H9 (cell line): ENCODE measurements at regions not wholly inside any gene's neighbourhood (a gene's known extent, or its start where the extent isn't known, plus 50 kb on each side); places are given as distances from the start of the nearest gene placed in this dataset.

Experiments
- DNase-seq: peaks from one replicate; pipeline ENCODE4 v3.0.0-alpha.2; 2017
- H2AFZ ChIP-seq: one replicate; pipeline ENCODE4 v1.6.1; 2013; ENCODE audit warnings: mild to moderate bottlenecking, low read length, control low read depth, moderate library complexity
- H2AK5ac ChIP-seq: 2 replicates; pipeline ENCODE4 v1.6.1; 2013; ENCODE audit warnings: low read length, control low read depth, mixed read lengths; ENCODE audit not compliant: insufficient read length
- H2BK120ac ChIP-seq: one replicate; pipeline ENCODE4 v1.6.1; 2013; ENCODE audit warnings: low read depth, mild to moderate bottlenecking, low read length, control low read depth, inconsistent platforms; ENCODE audit not compliant: poor library complexity, severe bottlenecking
- H2BK12ac ChIP-seq: 2 replicates; pipeline ENCODE4 v1.6.1; 2013; ENCODE audit warnings: low read length, control low read depth, mixed read lengths, low read depth; ENCODE audit not compliant: insufficient read length
- H2BK15ac ChIP-seq: 2 replicates; pipeline ENCODE4 v1.6.1; 2013; ENCODE audit warnings: low read depth, low read length, control low read depth
- H2BK20ac ChIP-seq: one replicate; pipeline ENCODE4 v1.6.1; 2013; ENCODE audit warnings: low read depth, mild to moderate bottlenecking, low read length, control low read depth, inconsistent platforms; ENCODE audit not compliant: poor library complexity, severe bottlenecking
- H2BK5ac ChIP-seq: 2 replicates; pipeline ENCODE4 v1.6.1; 2013; ENCODE audit warnings: low read length, control low read depth, mixed read lengths; ENCODE audit not compliant: insufficient read length
- H3K14ac ChIP-seq: 2 replicates; pipeline ENCODE4 v1.6.1; 2013; ENCODE audit warnings: low read length, control low read depth; ENCODE audit not compliant: insufficient read depth
- H3K18ac ChIP-seq: 2 replicates; pipeline ENCODE4 v1.6.1; 2013; ENCODE audit warnings: low read depth, mild to moderate bottlenecking, mixed read lengths, low read length, control low read depth; ENCODE audit not compliant: insufficient read length
- H3K23ac ChIP-seq: 2 replicates; pipeline ENCODE4 v1.6.1; 2013; ENCODE audit warnings: low read length, control low read depth, mixed read lengths, low read depth; ENCODE audit not compliant: insufficient read length
- H3K23me2 ChIP-seq: 2 replicates; pipeline ENCODE4 v1.6.1; 2013; ENCODE audit warnings: low read depth, mild to moderate bottlenecking, mixed read lengths, low read length, control low read depth; ENCODE audit not compliant: insufficient read length, poor library complexity, severe bottlenecking
- H3K27ac ChIP-seq: 2 replicates; pipeline ENCODE4 v1.5.1; 2013; ENCODE audit warnings: low read length, control low read depth, mixed read lengths, low read depth; ENCODE audit not compliant: insufficient read length
- H3K27me3 ChIP-seq: 2 replicates; pipeline ENCODE4 v1.6.1; 2013; ENCODE audit warnings: low read length, control low read depth, inconsistent platforms; ENCODE audit not compliant: insufficient read depth
- H3K4ac ChIP-seq: 2 replicates; pipeline ENCODE4 v1.6.1; 2013; ENCODE audit warnings: low read depth, mild to moderate bottlenecking, control low read depth, inconsistent platforms, low read length, moderate library complexity
- H3K4me1 ChIP-seq: 2 replicates; pipeline ENCODE4 v1.6.1; 2013; ENCODE audit warnings: low read length, control low read depth, inconsistent platforms; ENCODE audit not compliant: insufficient read depth
- H3K4me2 ChIP-seq: 2 replicates; pipeline ENCODE4 v1.6.1; 2013; ENCODE audit warnings: low read length, control low read depth, mixed read lengths; ENCODE audit not compliant: insufficient read length, insufficient read depth
- H3K56ac ChIP-seq: 2 replicates; pipeline ENCODE4 v1.6.1; 2013; ENCODE audit warnings: low read depth, mild to moderate bottlenecking, mixed read lengths, low read length, control low read depth; ENCODE audit not compliant: insufficient read length
- H3K79me1 ChIP-seq: 2 replicates; pipeline ENCODE4 v1.6.1; 2013; ENCODE audit warnings: low read depth, mild to moderate bottlenecking, moderate library complexity, low read length, control low read depth, inconsistent platforms; ENCODE audit not compliant: insufficient read depth, poor library complexity, severe bottlenecking
- H3K79me2 ChIP-seq: 2 replicates; pipeline ENCODE4 v1.6.1; 2013; ENCODE audit warnings: low read length, control low read depth, inconsistent platforms; ENCODE audit not compliant: insufficient read depth
- H3K9ac ChIP-seq: 2 replicates; pipeline ENCODE4 v1.6.1; 2013; ENCODE audit warnings: low read length, control low read depth, mixed read lengths; ENCODE audit not compliant: insufficient read length; ENCODE audit errors: extremely low read depth
- H3K9me3 ChIP-seq: one replicate; pipeline ENCODE4 v1.6.1; 2013; ENCODE audit warnings: low read depth, low read length, inconsistent platforms; ENCODE audit not compliant: control insufficient read depth
- H3T11ph ChIP-seq: one replicate; pipeline ENCODE4 v1.6.1; 2013; ENCODE audit warnings: mild to moderate bottlenecking, low read length, control low read depth, inconsistent platforms
- H4K20me1 ChIP-seq: one replicate; pipeline ENCODE4 v1.6.1; 2013; ENCODE audit not compliant: control insufficient read depth, insufficient read length, insufficient read depth
- H4K5ac ChIP-seq: 2 replicates; pipeline ENCODE4 v1.6.1; 2013; ENCODE audit warnings: low read depth, mild to moderate bottlenecking, mixed read lengths, low read length, control low read depth; ENCODE audit not compliant: insufficient read length
- H4K8ac ChIP-seq: replicated peaks from 2 replicates; pipeline ENCODE4 v1.6.1; 2013; ENCODE audit warnings: low read length, control low read depth, mixed read lengths, low read depth; ENCODE audit not compliant: insufficient read length
- H4K91ac ChIP-seq: 2 replicates; pipeline ENCODE4 v1.6.1; 2013; ENCODE audit warnings: low read depth, mild to moderate bottlenecking, moderate library complexity, mixed read lengths, low read length, control low read depth; ENCODE audit not compliant: insufficient read length
- H3K27ac Mint-ChIP-seq, 3 experiments: 2 replicates in 2 of 3; 3 replicates in 1 of 3; pipeline ENCODE4 v1.8.0; 2020 to 2021; ENCODE audit warnings: mixed read lengths in 3 of 3, mild to moderate bottlenecking in 1 of 3, moderate library complexity in 1 of 3
- H3K27me3 Mint-ChIP-seq: 2 replicates; pipeline ENCODE4 v1.8.0; 2021; ENCODE audit warnings: low read depth, mild to moderate bottlenecking, moderate library complexity, mixed read lengths
- H3K36me3 Mint-ChIP-seq, 3 experiments: 2 replicates in 2 of 3; 3 replicates in 1 of 3; pipeline ENCODE4 v1.8.0; 2020 to 2021; ENCODE audit warnings: low read depth in 3 of 3, mixed read lengths in 3 of 3; ENCODE audit not compliant: insufficient read depth in 1 of 3
- H3K4me1 Mint-ChIP-seq, 2 experiments: 2 replicates each; pipeline ENCODE4 v1.8.0; 2020; ENCODE audit warnings: mixed read lengths in 2 of 2
- H3K4me3 Mint-ChIP-seq, 2 experiments: 2 replicates in 1 of 2; 3 replicates in 1 of 2; pipeline ENCODE4 v1.8.0; 2020 to 2021; ENCODE audit warnings: mild to moderate bottlenecking in 2 of 2, mixed read lengths in 2 of 2, moderate library complexity in 1 of 2
- H3K9me3 Mint-ChIP-seq, 2 experiments: 2 replicates in 1 of 2; 3 replicates in 1 of 2; pipeline ENCODE4 v1.8.0; 2020; ENCODE audit warnings: mild to moderate bottlenecking in 2 of 2, mixed read lengths in 2 of 2, moderate library complexity in 1 of 2
- CTCF ChIP-seq: fragments of 200-600 bp; sonication (generic); conservative IDR thresholded peaks from 3 replicates; pipeline ENCODE4 v1.8.0; 2021; ENCODE audit warnings: antibody characterized with exemption, mild to moderate bottlenecking

- no peak for DNase-seq
- no peaks in the 10 kb centered on the region for H4K20me1 ChIP-seq
- H3K4me3 Mint-ChIP-seq = no peak overlapping the region
These were observed 99.2 kb downstream of the ARRDC3 start for GRCh38 chr5:91283899-91284298.

More at GRCh38 chr5:91283899-91284298, 99.2 kb downstream of the ARRDC3 start:
- peaks cover 9% of the 10 kb centered on the region for H3K23me2 ChIP-seq
- no peaks in the 10 kb centered on the region for H3K79me1 ChIP-seq
- H2BK12ac ChIP-seq = no peak overlapping the region
- H4K91ac ChIP-seq = no peak overlapping the region
- H3K56ac ChIP-seq = no peak overlapping the region
- H3K27ac ChIP-seq = no peak overlapping the region
- H3K9ac ChIP-seq = no peak overlapping the region
- no peak overlapping the region for H2BK5ac ChIP-seq
- Mint-ChIP-seq H3K27ac (no peak overlapping the region), H3K4me1 (peaks cover 17 to 23% of the 10 kb centered on the region in 2 experiments), H3K36me3 (peaks cover 0 to 12% (median 8%) of the 10 kb centered on the region in 3 experiments; a peak in 4 of 7 replicates), H3K9me3 (peaks cover 11 to 14% of the 10 kb centered on the region in 2 experiments), H3K27me3 (peaks cover 22% of the 10 kb centered on the region)
- no peak overlapping the region for H3K18ac ChIP-seq
- H2AK5ac ChIP-seq = no peak overlapping the region
- TF ChIP-seq CTCF = no peak
- H2BK20ac ChIP-seq = no peak overlapping the region
- no peaks in the 10 kb centered on the region for H3K4me1 ChIP-seq
- no peak overlapping the region for H4K5ac ChIP-seq
- no peaks in the 10 kb centered on the region for H3K79me2 ChIP-seq
- H3K23ac ChIP-seq = no peak overlapping the region
- H3T11ph ChIP-seq = no peak overlapping the region
- H3K4me2 ChIP-seq = no peak overlapping the region
- no peaks in the 10 kb centered on the region for H3K27me3 ChIP-seq
- no peak overlapping the region for H2BK120ac ChIP-seq
- no peak overlapping the region for H2AFZ ChIP-seq
- no peak overlapping the region for H3K4ac ChIP-seq
- H3K14ac ChIP-seq = no peak overlapping the region
- no peak overlapping the region for H4K8ac ChIP-seq
- no peak overlapping the region for H2BK15ac ChIP-seq
- H3K9me3 ChIP-seq = no peaks in the 10 kb centered on the region
